ENCODE measurements at regions not wholly inside any gene's neighbourhood (a gene's known extent, or its start where the extent isn't known, plus 50 kb on each side); places are given as distances from the start of the nearest gene placed in this dataset.

DNA sequence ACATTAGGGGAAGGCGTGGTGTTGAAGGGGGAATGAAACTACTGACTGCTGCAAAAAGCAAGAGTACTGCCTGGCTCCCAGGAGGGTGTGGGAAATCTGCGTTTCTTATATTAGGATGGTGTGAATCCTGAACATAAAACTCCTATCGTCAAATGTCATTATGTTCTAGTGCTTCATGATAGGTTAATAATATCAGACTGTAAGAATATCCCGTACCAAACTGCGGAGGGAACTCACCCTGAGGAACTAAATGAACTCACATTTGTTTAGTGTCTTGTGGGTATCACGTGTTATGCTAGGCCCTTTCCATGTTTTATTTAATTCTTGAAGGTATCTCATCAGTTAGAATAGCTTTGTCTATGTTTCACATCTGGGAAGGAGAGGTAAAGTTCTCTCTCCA lies 610.7 kb downstream of the QKI start:
- no peaks in the 10 kb centered on the region for H3K79me2 ChIP-seq (ENCODE audit: insufficient read depth, low read length)

DNA sequence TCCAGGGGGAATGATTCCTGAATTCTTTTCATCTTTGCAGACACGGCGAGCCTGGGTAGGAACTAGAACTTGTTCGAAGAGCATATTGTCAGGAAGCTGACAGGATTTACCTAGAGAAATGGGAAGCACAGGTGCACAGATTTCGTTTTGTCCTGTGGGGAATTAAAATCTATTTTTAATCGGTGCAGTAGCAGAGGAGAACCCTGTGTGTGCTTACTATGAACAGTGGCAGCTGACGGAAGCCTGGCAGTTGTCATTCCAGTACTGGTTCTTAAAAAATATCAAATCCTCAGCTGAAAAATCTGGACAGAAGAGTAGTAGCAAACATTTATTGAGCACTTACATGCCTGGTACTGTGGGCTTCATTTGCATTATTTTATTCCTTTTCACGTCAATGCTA lies 609.0 kb downstream of the QKI start:
- H3K9me2 ChIP-seq (replicated peaks; ENCODE audit: low read depth, low read length): no peaks in the 10 kb centered on the region
- H3K4me3 ChIP-seq (ENCODE audit: low read length, poor library complexity, severe bottlenecking): no peak overlapping the region
- peaks cover 4% of the 10 kb centered on the region for H3K9me3 ChIP-seq (ENCODE audit: insufficient read depth, low read depth, low read length)
- H3F3A ChIP-seq (ENCODE audit: low read depth): no peaks in the 10 kb centered on the region
- H3K9ac ChIP-seq (ENCODE audit: low read depth, low read length, poor library complexity, severe bottlenecking): no peak overlapping the region
- H4K20me1 ChIP-seq (ENCODE audit: insufficient read depth, low read length, poor library complexity, severe bottlenecking): no peaks in the 10 kb centered on the region
- H3K4me1 ChIP-seq (ENCODE audit: insufficient read depth, low read length, poor library complexity, severe bottlenecking): no peaks in the 10 kb centered on the region
- no peak overlapping the region for H2AFZ ChIP-seq (ENCODE audit: low read length)
- no peaks in the 10 kb centered on the region for H3K27me3 ChIP-seq (ENCODE audit: insufficient read depth, low read length, poor library complexity, severe bottlenecking)
- no peaks in the 10 kb centered on the region for H3K79me2 ChIP-seq (ENCODE audit: insufficient read depth, low read length)
- TF ChIP-seq CTCF (conservative IDR thresholded peaks at IDR 0.05; ENCODE audit: low read length) (no peak), EZH2phosphoT487 (IDR thresholded peaks at IDR 0.05; ENCODE audit: borderline replicate concordance) (no peak)
- no peak overlapping the region for H3K4me2 ChIP-seq (ENCODE audit: low read depth, low read length, poor library complexity, severe bottlenecking)
- no peaks in the 10 kb centered on the region for H3K36me3 ChIP-seq (ENCODE audit: insufficient read depth, low read length)

More for the DNA sequence above, 610.7 kb downstream of the QKI start:
- TF ChIP-seq CTCF (conservative IDR thresholded peaks at IDR 0.05; ENCODE audit: low read length): no peak
- no peak for TF ChIP-seq EZH2phosphoT487 (IDR thresholded peaks at IDR 0.05; ENCODE audit: borderline replicate concordance)
- Histone ChIP-seq H3K4me2 (ENCODE audit: low read depth, low read length, poor library complexity, severe bottlenecking) (no peak overlapping the region), H3K27me3 (ENCODE audit: insufficient read depth, low read length, poor library complexity, severe bottlenecking) (no peaks in the 10 kb centered on the region), H3K4me1 (ENCODE audit: insufficient read depth, low read length, poor library complexity, severe bottlenecking) (no peaks in the 10 kb centered on the region), H3K4me3 (ENCODE audit: low read length, poor library complexity, severe bottlenecking) (no peak overlapping the region), H3K9me2 (replicated peaks; ENCODE audit: low read depth, low read length) (no peaks in the 10 kb centered on the region), H3K9ac (ENCODE audit: low read depth, low read length, poor library complexity, severe bottlenecking) (no peak overlapping the region), H4K20me1 (ENCODE audit: insufficient read depth, low read length, poor library complexity, severe bottlenecking) (no peaks in the 10 kb centered on the region), H3F3A (ENCODE audit: low read depth) (no peaks in the 10 kb centered on the region), H3K36me3 (ENCODE audit: insufficient read depth, low read length) (no peaks in the 10 kb centered on the region), H3K9me3 (ENCODE audit: insufficient read depth, low read depth, low read length) (no peaks in the 10 kb centered on the region; the same call in 1 of the 2 replicates), H2AFZ (ENCODE audit: low read length) (no peak overlapping the region)

GRCh38 chr6:164022632-164023031 lies 608.1 kb downstream of the QKI start:
- Histone ChIP-seq H3K36me3 (ENCODE audit: insufficient read depth, low read length) (no peaks in the 10 kb centered on the region), H3K4me2 (ENCODE audit: low read depth, low read length, poor library complexity, severe bottlenecking) (no peak overlapping the region), H3K4me1 (ENCODE audit: insufficient read depth, low read length, poor library complexity, severe bottlenecking) (no peaks in the 10 kb centered on the region), H3K9ac (ENCODE audit: low read depth, low read length, poor library complexity, severe bottlenecking) (no peak overlapping the region), H4K20me1 (ENCODE audit: insufficient read depth, low read length, poor library complexity, severe bottlenecking) (no peaks in the 10 kb centered on the region), H3K9me3 (ENCODE audit: insufficient read depth, low read depth, low read length) (peaks cover 4% of the 10 kb centered on the region), H3F3A (ENCODE audit: low read depth) (no peaks in the 10 kb centered on the region), H3K4me3 (ENCODE audit: low read length, poor library complexity, severe bottlenecking) (no peak overlapping the region), H3K27me3 (ENCODE audit: insufficient read depth, low read length, poor library complexity, severe bottlenecking) (no peaks in the 10 kb centered on the region), H2AFZ (ENCODE audit: low read length) (no peak overlapping the region), H3K79me2 (ENCODE audit: insufficient read depth, low read length) (no peaks in the 10 kb centered on the region), H3K9me2 (replicated peaks; ENCODE audit: low read depth, low read length) (no peaks in the 10 kb centered on the region)
- TF ChIP-seq CTCF (conservative IDR thresholded peaks at IDR 0.05; ENCODE audit: low read length) (no peak), EZH2phosphoT487 (IDR thresholded peaks at IDR 0.05; ENCODE audit: borderline replicate concordance) (no peak)
